SK-N-SH (cell line): ENCODE measurements at regions not wholly inside any gene's neighbourhood (a gene's known extent, or its start where the extent isn't known, plus 50 kb on each side); places are given as distances from the start of the nearest gene placed in this dataset.

ENCODE experiments used
- EZH2phosphoT487 ChIP-seq: fragments of 200-600 bp; sonication (generic); IDR thresholded peaks from 2 replicates; pipeline ENCODE4 v1.6.1; 2017; ENCODE audit warnings: low read depth, mixed run types, mild to moderate bottlenecking, antibody characterized with exemption, moderate library complexity, borderline replicate concordance
- FOXM1 ChIP-seq: IDR thresholded peaks from 2 replicates; pipeline ENCODE4 v1.4.0; 2012; ENCODE audit warnings: low read depth, mild to moderate bottlenecking
- GABPA ChIP-seq: IDR thresholded peaks from 2 replicates; pipeline ENCODE4 v1.4.0; 2012; ENCODE audit warnings: low read depth, mild to moderate bottlenecking
- NFIC ChIP-seq: IDR thresholded peaks from 2 replicates; pipeline ENCODE4 v1.4.0; 2012; ENCODE audit warnings: borderline replicate concordance
- POLR2AphosphoS5 ChIP-seq: IDR thresholded peaks from 2 replicates; pipeline ENCODE4 v1.6.1; 2012; ENCODE audit warnings: low read depth, low read length
- TAF1 ChIP-seq: IDR thresholded peaks from 2 replicates; pipeline ENCODE4 v1.6.1; 2012; ENCODE audit warnings: low read depth, mild to moderate bottlenecking, low read length, moderate library complexity, borderline replicate concordance
- TF ChIP-seq, protein P1 (sequence below): fragments of 200-600 bp; sonication (generic); IDR thresholded peaks from 2 replicates; pipeline ENCODE4 v1.6.1; 2017; ENCODE audit warnings: antibody characterized with exemption, mild to moderate bottlenecking, moderate library complexity

DNA sequence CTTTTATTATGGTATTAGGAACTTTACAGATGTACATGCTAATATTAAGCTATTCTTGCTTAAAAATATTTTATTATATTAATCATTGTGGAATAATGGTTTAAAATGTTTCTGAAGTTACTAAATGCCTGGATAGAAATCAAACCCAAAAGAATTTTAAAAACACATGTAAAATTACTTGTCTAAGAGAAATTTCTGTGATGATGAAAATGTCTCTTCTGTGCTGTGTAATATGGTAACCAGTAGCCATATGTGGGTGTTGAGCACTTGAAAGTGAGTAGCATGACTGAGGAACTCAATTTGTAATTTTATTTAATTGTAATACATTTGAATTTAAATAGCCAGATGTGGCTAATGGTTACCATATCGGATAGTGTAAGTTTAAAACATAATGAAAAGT is 66.7 kb upstream of the HSPB3 start:
- TF ChIP-seq, protein P1, sequence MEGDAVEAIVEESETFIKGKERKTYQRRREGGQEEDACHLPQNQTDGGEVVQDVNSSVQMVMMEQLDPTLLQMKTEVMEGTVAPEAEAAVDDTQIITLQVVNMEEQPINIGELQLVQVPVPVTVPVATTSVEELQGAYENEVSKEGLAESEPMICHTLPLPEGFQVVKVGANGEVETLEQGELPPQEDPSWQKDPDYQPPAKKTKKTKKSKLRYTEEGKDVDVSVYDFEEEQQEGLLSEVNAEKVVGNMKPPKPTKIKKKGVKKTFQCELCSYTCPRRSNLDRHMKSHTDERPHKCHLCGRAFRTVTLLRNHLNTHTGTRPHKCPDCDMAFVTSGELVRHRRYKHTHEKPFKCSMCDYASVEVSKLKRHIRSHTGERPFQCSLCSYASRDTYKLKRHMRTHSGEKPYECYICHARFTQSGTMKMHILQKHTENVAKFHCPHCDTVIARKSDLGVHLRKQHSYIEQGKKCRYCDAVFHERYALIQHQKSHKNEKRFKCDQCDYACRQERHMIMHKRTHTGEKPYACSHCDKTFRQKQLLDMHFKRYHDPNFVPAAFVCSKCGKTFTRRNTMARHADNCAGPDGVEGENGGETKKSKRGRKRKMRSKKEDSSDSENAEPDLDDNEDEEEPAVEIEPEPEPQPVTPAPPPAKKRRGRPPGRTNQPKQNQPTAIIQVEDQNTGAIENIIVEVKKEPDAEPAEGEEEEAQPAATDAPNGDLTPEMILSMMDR = no peak
- TF ChIP-seq EZH2phosphoT487 = no peak
- no peak for TF ChIP-seq NFIC
- no peak for TF ChIP-seq POLR2AphosphoS5
- no peak for TF ChIP-seq GABPA
- TF ChIP-seq TAF1 = no peak
- TF ChIP-seq FOXM1 = no peak
